ENCODE measurements at regions not wholly inside any gene's neighbourhood (a gene's known extent, or its start where the extent isn't known, plus 50 kb on each side); places are given as distances from the start of the nearest gene placed in this dataset.

- H3K27me3 ChIP-seq, result no peaks in the 10 kb centered on the region
- intact Hi-C loops (cut with DNase I), result no loop called here
- no peaks in the 10 kb centered on the region for H3K9me3 ChIP-seq
- FAIRE-seq (no peak), DNase-seq (no peak), ATAC-seq (no peak)
- 60 to 68% methylated on average over 3 of the region's 3 CpGs for WGBS, 2 donors
- TF ChIP-seq CTCF (IDR thresholded peaks at IDR 0.05), result no peak
- H3K4me3 ChIP-seq, result no peak overlapping the region
- peaks cover 0 to 7% (median 0%) of the 10 kb centered on the region in 3 donors for H3K4me1 ChIP-seq
- peak overlapping the region in 1 of 4 donors; percentile 7 for H3K27ac ChIP-seq
- no peaks in the 10 kb centered on the region for H3K36me3 ChIP-seq
Observed at GRCh38 chr20:23258747-23259121, 91.9 kb upstream of the NXT1 start.

GRCh38 chr20:23257848-23258746 lies 92.5 kb upstream of the NXT1 start:
- Histone ChIP-seq H3K27me3 (no peaks in the 10 kb centered on the region), H3K4me3 (no peak overlapping the region), H3K9me3 (no peaks in the 10 kb centered on the region), H3K4me1 (peaks cover 0 to 7% (median 0%) of the 10 kb centered on the region in 3 donors), H3K36me3 (no peaks in the 10 kb centered on the region), H3K27ac (peak overlapping the region in 1 of 4 donors; percentile 48)
- intact Hi-C loops (cut with DNase I), result no loop called here
- no peak for TF ChIP-seq CTCF (IDR thresholded peaks at IDR 0.05)
- DNase-seq, result peak in 1 of 6 donors; percentile 17
- WGBS, 2 donors, result 27 to 28% methylated on average over 8 of the region's 8 CpGs
- FAIRE-seq, result no peak
- ATAC-seq, result peak; percentile 40 to 83 (median 74)

- Histone ChIP-seq H3K9me3 (no peaks in the 10 kb centered on the region), H3K4me3 (no peak overlapping the region), H3K36me3 (no peaks in the 10 kb centered on the region), H3K27me3 (peaks cover 0 to 3% (median 0%) of the 10 kb centered on the region in 4 donors), H3K4me1 (peaks cover 0 to 7% (median 0%) of the 10 kb centered on the region in 3 donors), H3K27ac (peak overlapping the region in 1 of 4 donors; percentile 48)
- no peak for TF ChIP-seq CTCF (IDR thresholded peaks at IDR 0.05)
- DNase-seq, result no peak
- ATAC-seq, result no peak
- intact Hi-C loops (cut with DNase I), result no loop called here
- FAIRE-seq, result no peak
- WGBS, 2 donors, result 44 to 51% methylated on average over 12 of the region's 12 CpGs
Observed at GRCh38 chr20:23257106-23257761, 93.4 kb upstream of the NXT1 start.

GRCh38 chr20:23255716-23256385 lies 94.7 kb upstream of the NXT1 start:
- Histone ChIP-seq H3K4me3 (no peak overlapping the region), H3K36me3 (no peaks in the 10 kb centered on the region), H3K27me3 (peaks cover 0 to 6% (median 0%) of the 10 kb centered on the region in 4 donors), H3K9me3 (no peaks in the 10 kb centered on the region), H3K27ac (no peak overlapping the region), H3K4me1 (peaks cover 0 to 7% (median 0%) of the 10 kb centered on the region in 3 donors)
- FAIRE-seq (no peak), DNase-seq (no peak), ATAC-seq (no peak)
- intact Hi-C loops (cut with DNase I), result no loop called here
- WGBS, 2 donors, result 47 to 58% methylated on average over 6 of the region's 6 CpGs
- TF ChIP-seq CTCF (IDR thresholded peaks at IDR 0.05), result no peak

Data from pancreas (tissue), 10 donors.